LHCN-M2 (cell line): ENCODE measurements at regions not wholly inside any gene's neighbourhood (a gene's known extent, or its start where the extent isn't known, plus 50 kb on each side); places are given as distances from the start of the nearest gene placed in this dataset.
A peak's percentile ranks its signal among the peaks of the same experiment; 100 is the strongest.

Source experiments
- DNase-seq: peaks from one replicate; pipeline ENCODE4 v3.0.0-alpha.2; 2012; ENCODE audit warnings: low read depth

DNA sequence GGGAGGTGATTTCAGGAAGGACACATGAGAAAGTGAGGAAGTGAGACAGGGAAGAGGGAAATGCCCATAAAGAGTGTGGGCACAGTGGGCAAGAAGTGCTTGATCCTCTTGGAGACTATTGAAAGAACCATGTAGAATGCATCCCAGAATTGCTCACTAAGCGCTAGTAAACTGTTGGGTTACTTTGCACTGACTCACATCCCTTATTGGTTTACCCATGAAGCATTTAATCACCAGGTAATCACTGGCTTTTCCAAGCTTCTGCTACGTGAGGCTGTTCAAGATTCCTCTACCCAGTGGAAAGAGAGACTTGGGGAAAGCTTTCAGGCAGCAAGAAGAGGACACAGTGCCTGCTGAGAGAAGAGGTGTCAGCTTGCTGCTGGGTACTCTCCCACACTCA, 410.0 kb upstream of the JAG1 start:
- no peak for DNase-seq

DNA sequence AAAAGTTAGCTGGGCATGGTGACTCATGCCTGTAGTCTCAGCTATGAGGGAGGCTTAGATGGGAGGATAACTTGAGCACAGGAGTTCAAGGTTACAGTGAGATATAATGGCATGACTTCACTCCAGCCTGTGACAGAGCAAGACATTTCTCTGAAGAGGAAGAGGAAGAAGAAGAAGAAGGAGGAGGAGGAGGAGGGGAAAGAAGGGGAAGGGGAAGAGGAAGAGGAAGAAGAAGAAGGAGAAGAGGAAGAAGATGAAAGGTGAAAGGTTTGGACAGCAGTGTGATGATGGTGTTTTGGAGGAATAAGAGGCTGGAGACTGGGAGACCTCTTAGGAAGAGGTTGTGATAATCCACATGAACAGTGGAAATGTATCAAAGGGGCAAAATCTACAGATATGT, 410.7 kb upstream of the JAG1 start:
- DNase-seq, result no peak

GRCh38 chr20:11086970-11087369, 413.2 kb upstream of the JAG1 start:
- no peak for DNase-seq

- no peak for DNase-seq
These were observed 417.0 kb upstream of the JAG1 start for GRCh38 chr20:11090751-11091150.

GRCh38 chr20:11091511-11091910, 417.7 kb upstream of the JAG1 start:
- DNase-seq, result no peak

DNA sequence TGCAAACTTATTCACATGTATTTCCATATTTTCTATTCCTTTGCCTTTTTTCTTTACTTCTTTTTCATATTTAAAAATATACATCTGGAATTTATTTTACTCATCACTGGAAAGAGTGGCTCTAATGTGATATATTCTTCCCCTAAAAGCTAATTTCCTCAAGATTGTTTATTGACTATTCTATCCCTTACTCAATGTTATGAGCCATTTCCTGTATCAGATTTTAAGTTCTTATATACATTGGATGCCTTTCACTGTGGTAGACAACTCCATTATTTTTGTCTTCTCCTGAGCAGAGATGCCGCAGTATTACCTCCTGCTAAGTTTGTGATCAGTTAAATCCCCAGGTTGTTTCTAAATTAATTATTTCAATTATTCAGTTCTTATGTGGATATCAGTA, 418.4 kb upstream of the JAG1 start:
- DNase-seq, result no peak

GRCh38 chr20:11094196-11094595, 420.4 kb upstream of the JAG1 start:
- DNase-seq, result no peak

- DNase-seq, result no peak
These were observed 420.9 kb upstream of the JAG1 start for GRCh38 chr20:11094711-11095110.

DNA sequence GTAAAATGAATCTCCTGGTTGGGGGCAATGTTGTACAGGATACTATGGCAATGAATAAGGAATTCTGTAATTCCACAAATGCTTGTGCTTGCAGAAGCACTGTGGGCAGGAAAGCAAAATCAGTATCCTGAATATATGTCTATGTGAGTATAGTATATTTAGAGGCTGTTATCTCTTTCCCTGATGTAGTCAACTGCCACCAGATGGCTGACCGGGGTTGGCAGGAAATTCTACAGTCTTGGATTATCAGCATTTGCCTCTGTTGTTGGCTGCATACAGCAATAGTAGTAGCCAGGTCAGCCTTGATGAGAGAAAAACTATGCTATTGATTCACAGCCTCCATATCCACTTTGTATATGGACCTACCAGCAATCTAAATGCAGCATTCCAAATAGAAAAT, 425.1 kb upstream of the JAG1 start:
- no peak for DNase-seq

- DNase-seq, result no peak
These were observed 427.4 kb upstream of the JAG1 start for GRCh38 chr20:11101243-11101642.

DNA sequence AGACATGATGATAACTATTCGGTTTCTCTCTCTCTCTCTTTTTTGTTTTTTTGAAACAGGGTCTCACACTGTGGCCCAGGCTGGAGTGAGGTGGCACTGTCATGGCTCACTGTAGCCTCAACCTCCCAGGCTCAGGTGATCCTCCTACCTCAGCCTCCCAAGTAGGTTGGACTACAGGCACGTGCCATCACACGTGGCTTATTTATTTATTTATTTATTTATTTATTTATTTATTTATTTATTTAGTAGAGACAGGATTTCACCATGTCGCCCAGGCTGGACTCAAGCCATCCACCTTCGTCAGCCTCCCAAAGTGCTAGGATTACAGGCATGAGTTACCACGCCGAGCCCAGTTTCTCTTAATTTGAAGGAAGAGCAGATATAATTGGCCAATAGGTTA, 427.9 kb upstream of the JAG1 start:
- no peak for DNase-seq

GRCh38 chr20:11103866-11104265, 430.1 kb upstream of the JAG1 start:
- DNase-seq, result peak; percentile 30

DNA sequence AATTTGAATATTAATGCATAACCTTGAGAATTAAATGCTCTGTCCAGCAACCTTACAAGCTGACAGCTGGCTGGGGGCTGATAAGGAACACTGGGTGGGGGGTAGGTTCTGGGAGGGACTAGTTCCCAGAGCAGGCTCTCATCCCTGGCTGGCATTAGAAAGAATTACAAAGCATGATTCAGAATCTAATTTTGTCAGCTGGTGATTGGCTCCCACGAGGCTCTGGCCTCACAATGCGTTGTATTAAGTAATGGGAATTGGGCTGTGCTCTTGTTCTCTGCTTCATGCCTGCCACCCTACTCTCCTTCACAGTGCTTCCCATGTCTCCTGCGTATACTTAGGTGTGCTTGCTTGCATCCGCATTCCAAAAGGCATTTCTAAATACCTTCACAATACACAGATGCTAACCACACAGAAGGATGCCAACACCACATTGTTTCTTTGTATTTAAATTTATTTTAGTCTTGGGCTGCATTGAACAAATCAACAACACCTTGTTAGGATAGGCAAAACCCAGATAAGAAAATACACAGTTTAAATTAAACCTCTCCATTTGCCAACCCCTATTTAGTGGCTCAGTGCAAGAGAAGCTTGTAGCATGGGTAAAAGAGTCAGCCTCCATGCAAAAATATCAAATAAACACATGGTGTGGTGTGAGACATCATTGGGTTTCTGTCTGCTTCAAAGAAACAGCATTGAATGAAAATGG, 434.5 kb upstream of the JAG1 start:
- peak; percentile 65 for DNase-seq

GRCh38 chr20:11110535-11110934, 436.7 kb upstream of the JAG1 start:
- DNase-seq, result no peak

- no peak for DNase-seq
These were observed 437.4 kb upstream of the JAG1 start for GRCh38 chr20:11111191-11111590.

DNA sequence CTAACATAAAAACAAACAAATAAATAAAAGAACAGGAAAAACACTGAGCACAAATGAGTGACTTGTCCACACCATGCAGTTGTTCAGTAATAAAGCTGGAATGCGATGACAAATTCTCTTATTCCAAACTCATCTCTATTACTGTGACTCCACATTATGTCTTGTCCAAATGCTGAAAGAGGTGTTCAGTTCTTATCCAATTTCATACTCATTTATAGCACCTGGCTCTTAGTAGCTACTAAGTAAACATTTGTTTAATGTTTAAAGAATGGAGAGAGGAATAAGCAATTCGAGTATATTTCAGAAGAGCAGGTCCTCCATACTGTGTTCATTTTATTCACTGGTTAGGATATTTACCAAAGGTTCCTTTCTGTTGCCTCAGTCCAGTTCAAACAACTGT, 439.0 kb upstream of the JAG1 start:
- DNase-seq, result peak; percentile 60

GRCh38 chr20:11114382-11114781, 440.6 kb upstream of the JAG1 start:
- DNase-seq, result no peak

DNA sequence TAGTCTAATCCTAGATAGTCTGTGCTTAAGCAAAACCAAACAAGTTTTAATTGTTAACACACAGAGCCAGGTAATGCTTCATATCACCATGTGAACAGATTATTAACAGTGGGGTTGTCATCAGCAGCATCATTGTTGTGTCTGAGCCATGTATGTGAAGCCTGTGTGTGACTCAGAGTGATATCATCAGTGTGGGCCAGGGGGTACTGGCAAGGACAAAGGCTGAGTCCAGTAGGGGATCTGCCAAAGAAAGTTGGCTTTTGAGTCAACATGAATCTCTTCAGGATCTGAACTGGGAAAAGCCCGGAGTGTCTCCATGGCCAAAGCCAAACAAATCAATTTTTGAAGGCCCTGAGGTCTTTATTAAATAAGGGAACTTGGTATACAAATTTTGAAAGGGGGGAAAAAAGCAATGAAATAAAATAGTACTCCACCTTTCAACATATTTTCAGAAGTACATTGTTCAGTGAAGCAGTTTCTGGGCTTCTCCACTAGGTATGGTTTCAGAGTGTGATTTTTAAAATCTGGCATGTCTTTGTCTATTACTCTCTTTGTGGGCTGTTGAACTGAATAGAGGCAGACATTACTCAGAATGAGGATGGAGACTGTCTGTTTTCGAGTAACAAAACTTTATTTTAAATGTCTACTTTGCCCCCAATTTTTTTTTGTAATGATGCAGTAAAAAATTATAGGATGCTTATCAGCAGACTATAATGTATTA, 444.2 kb upstream of the JAG1 start:
- peak; percentile 87 for DNase-seq

DNA sequence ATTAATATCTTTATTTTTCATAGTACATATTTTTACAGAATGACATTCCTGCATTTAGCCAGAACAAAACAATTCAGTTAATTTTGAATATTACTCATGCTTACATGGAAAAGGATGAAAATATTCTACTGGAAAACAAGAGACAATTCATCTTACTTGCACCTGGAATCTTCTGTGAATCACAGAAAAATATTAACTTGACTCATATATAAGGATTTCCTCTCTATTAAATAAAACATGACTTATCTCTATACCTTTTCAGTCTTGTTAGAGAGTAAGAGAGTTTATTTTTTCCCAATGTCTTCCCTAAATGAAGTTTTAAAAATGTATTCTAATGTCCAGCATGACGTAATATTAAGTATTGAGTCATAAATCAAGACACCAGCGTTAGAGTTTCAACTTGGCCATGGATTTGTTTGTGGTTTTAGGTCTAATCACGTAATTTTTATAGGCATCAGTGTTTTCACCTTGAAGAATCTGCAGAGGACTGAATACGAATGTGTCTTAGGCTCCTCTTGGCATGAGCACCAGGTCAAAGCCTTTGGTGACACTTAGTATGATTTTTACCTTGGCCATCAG, 445.1 kb upstream of the JAG1 start:
- no peak for DNase-seq

- DNase-seq, result no peak
These were observed 445.8 kb upstream of the JAG1 start for GRCh38 chr20:11119573-11119972.

DNA sequence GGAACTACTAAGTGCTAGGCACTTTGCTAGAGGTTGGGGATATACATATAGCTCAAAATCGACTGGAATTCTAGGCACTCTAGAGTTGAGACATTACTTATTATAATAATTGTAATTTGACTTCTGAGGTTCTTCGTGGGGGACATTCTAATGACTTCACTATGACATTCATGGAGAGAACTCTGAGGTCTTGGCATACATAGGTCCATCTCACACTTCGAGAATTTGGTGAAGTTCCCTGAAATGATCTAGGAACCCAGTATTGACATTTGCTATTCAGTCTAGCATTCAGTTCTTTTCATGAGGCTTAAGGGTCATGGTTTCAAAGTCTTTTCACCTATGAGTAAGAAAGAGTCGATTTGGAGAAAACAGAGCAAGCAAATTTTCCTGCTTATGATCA, 446.6 kb upstream of the JAG1 start:
- DNase-seq, result no peak

DNA sequence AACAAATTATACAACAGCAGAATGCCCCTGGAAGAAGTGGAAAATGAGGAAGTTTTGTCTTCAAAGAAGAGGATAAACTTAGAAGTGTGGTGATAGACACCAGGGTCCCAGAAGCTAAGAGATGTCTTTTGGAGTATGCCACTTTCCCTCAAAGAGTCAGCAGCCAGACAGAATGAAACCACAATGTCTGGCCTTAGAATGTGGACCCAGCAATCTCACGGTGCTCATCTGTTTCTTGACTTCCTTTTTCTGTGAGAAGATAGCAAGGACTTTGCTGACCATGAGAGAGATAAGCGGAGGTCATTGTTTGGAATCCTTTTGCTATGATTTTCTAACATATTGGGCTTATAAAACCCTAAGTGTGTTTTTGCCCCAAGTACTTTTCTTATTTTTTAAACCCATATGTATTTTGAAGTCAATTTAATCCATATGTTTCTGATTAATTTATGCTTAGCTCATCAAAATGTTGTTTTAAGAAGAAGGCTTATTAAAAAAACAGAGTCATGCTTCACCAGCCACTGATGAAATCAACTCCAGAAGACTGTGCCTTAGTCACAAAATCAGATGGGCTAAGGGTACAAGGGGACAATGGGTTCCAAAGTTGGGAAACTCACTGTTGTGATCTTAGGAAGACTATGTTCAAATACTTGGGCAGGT, 451.2 kb upstream of the JAG1 start:
- no peak for DNase-seq
